Stomach (tissue), 8 donors: ENCODE measurements at regions not wholly inside any gene's neighbourhood (a gene's known extent, or its start where the extent isn't known, plus 50 kb on each side); places are given as distances from the start of the nearest gene placed in this dataset.

Source experiments
- DNase-seq, 2 donors: peaks; one replicate each; pipeline versions ENCODE4 v3.0.0 to v3.0.0-alpha.2; 2013 to 2019
- H3K27ac ChIP-seq, 5 donors: fragments of 200-600 bp in 4 of 5; sonication (generic) in 4 of 5; one replicate each; pipeline ENCODE4 v1.5.1; 2013 to 2019; ENCODE audit warnings: mild to moderate bottlenecking in 1 of 5, moderate library complexity in 1 of 5
- H3K27me3 ChIP-seq, 3 donors: fragments of 200-600 bp; sonication (generic); one replicate each; pipeline ENCODE4 v1.5.1; 2017 to 2019; ENCODE audit warnings: mixed run types in 1 of 3
- H3K36me3 ChIP-seq, 4 donors: fragments of 200-600 bp; sonication (generic); 1 replicate in 3 of 4; 2 replicates in 1 of 4; pipeline ENCODE4 v1.5.1; 2016 to 2019
- H3K4me1 ChIP-seq, 4 donors: fragments of 200-600 bp; sonication (generic); one replicate each; pipeline ENCODE4 v1.5.1; 2016 to 2019
- H3K4me3 ChIP-seq, 4 donors: fragments of 200-600 bp; sonication (generic) in 3 of 4; one replicate each; pipeline ENCODE4 v1.5.1; 2016 to 2019; ENCODE audit warnings: mild to moderate bottlenecking in 1 of 4
- H3K9me3 ChIP-seq, 4 donors: fragments of 200-600 bp; sonication (generic); one replicate each; pipeline ENCODE4 v1.5.1; 2016 to 2019
- EP300 ChIP-seq: sonication (generic); formaldehyde crosslinking; IDR thresholded peaks from one replicate; pipeline ENCODE4 v1.6.1; 2017; ENCODE audit warnings: antibody characterized with exemption
- POLR2A ChIP-seq, 4 donors: fragments of 450-650 bp; IDR thresholded peaks; one replicate each; pipeline ENCODE4 v1.6.1; 2016; ENCODE audit warnings: antibody characterized with exemption in 4 of 4, control low read depth in 2 of 4, mild to moderate bottlenecking in 1 of 4, moderate library complexity in 1 of 4
- POLR2AphosphoS5 ChIP-seq, 3 donors: sonication (generic); formaldehyde crosslinking; IDR thresholded peaks; one replicate each; pipeline ENCODE4 v1.6.1; 2016; ENCODE audit warnings: antibody characterized with exemption in 3 of 3
- WGBS, 5 donors: extraction: QIAGEN DNeasy Blood & Tissue Kit in 3 of 5; methylation state at CpG; one replicate each; pipeline versions ENCODE4 v1.1.5 to v1.1.7; 2013 to 2018; 5-methylcytosine and 5-hydroxymethylcytosine counted together
- intact Hi-C: fragments of 100-400 bp; cut with DNase I; formaldehyde crosslinking; loops from one replicate; pipeline ENCODE4 v1.15.1; 2023; ENCODE audit warnings: low total_unique reads
- TF ChIP-seq, protein P1 (sequence below), 7 experiments: fragments of 450-650 bp in 4 of 7; fragments of 200-600 bp in 3 of 7; sonication (generic) in 3 of 7; IDR thresholded peaks; one replicate each; pipeline ENCODE4 v1.5.1; 2016 to 2019; ENCODE audit warnings: antibody characterized with exemption in 7 of 7, control low read depth in 2 of 7, mild to moderate bottlenecking in 1 of 7
- donor health status: healthy with polysubstance abuse.
- donor health status: Bipolar disorder and iron deficiency.
- donor health status: healthy.

DNA sequence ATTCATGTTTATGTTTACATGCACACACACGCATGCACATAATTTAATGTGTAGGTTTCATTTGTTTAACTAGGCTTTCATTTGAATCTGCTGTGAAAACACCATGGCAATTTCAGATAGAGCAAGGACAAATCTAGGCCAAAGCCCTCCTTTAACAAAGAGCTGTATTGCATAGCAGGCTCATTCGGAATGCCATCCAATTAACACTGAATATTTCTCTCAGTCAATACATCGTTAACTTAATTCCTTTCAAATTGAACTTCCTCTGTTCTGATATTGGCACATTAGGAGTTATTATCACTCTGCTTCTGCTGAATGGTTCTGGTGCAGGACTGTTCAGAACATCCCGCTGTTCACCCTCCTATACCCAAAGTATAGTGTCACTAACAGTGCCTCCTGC lies 435.1 kb upstream of the CDH20 start:
- Histone ChIP-seq H3K36me3 (no peaks in the 10 kb centered on the region), H3K27me3 (no peaks in the 10 kb centered on the region), H3K4me3 (no peak overlapping the region), H3K27ac (no peak overlapping the region), H3K4me1 (no peaks in the 10 kb centered on the region), H3K9me3 (no peaks in the 10 kb centered on the region)
- WGBS, 5 donors = 80 to 84% (median 81%) methylated on average over 4 of the region's 4 CpGs
- intact Hi-C loops = no loop called here
- no peak for DNase-seq
- no peak for TF ChIP-seq EP300
- no peak for TF ChIP-seq POLR2A (IDR thresholded peaks at IDR 0.05)
- TF ChIP-seq, protein P1, sequence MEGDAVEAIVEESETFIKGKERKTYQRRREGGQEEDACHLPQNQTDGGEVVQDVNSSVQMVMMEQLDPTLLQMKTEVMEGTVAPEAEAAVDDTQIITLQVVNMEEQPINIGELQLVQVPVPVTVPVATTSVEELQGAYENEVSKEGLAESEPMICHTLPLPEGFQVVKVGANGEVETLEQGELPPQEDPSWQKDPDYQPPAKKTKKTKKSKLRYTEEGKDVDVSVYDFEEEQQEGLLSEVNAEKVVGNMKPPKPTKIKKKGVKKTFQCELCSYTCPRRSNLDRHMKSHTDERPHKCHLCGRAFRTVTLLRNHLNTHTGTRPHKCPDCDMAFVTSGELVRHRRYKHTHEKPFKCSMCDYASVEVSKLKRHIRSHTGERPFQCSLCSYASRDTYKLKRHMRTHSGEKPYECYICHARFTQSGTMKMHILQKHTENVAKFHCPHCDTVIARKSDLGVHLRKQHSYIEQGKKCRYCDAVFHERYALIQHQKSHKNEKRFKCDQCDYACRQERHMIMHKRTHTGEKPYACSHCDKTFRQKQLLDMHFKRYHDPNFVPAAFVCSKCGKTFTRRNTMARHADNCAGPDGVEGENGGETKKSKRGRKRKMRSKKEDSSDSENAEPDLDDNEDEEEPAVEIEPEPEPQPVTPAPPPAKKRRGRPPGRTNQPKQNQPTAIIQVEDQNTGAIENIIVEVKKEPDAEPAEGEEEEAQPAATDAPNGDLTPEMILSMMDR (IDR thresholded peaks at IDR 0.05) = no peak
- TF ChIP-seq POLR2AphosphoS5 (IDR thresholded peaks at IDR 0.05) = no peak

DNA sequence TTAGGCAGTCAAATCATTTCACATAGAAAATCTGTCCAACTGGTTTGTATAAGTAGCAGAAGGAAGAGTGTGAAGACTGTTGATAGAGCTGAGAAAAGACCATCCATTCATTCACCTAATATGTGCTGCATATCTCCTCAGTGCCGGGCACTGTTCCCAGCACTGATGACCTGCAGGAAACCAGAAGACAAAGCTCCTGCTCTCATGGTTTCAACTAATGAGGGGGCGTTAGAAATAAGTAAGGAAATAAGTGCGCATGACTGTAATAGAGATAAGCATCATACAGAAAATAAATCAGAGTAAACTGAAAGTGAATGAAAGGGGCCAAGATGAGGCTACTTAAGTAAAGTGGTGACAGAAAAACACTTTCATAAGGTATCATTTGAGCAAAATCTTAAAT lies 427.5 kb upstream of the CDH20 start:
- Histone ChIP-seq H3K4me3 (no peak overlapping the region), H3K4me1 (no peaks in the 10 kb centered on the region), H3K27me3 (no peaks in the 10 kb centered on the region), H3K27ac (no peak overlapping the region), H3K9me3 (no peaks in the 10 kb centered on the region), H3K36me3 (no peaks in the 10 kb centered on the region)
- TF ChIP-seq POLR2AphosphoS5 (IDR thresholded peaks at IDR 0.05) (no peak), EP300 (no peak), POLR2A (IDR thresholded peaks at IDR 0.05) (no peak)
- TF ChIP-seq, protein P1 (IDR thresholded peaks at IDR 0.05) = no peak
- 15 to 31% (median 19%) methylated on average over 3 of the region's 3 CpGs for WGBS, 5 donors
- intact Hi-C loops = no loop called here
- peak in 1 of 2 donors; percentile 17 for DNase-seq

DNA sequence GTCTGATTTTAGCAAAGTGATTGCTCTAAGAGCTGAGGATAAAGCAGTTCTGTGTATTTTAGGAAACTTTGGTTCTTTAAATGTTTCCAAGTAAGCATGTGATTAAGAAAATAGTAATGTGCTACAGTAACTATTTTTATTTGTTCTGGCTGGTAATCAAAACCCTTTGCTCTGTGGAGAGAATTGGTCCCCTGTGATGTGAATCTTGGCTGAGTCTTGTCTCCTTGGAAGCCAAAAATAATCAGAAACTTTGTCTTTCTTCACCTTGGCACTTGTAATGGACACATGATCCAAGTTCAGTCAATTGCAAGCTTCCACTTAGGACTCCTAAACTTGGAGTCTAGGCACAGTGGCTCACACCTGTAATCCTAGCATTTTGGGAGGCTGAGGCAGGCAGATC lies 422.7 kb upstream of the CDH20 start:
- no peak overlapping the region for H3K27ac ChIP-seq
- H3K36me3 ChIP-seq = no peaks in the 10 kb centered on the region
- intact Hi-C loops = no loop called here
- H3K27me3 ChIP-seq = no peaks in the 10 kb centered on the region
- H3K4me1 ChIP-seq = peaks cover 0 to 4% (median 0%) of the 10 kb centered on the region in 4 donors
- DNase-seq = peak in 1 of 2 donors; percentile 21
- TF ChIP-seq POLR2AphosphoS5 (IDR thresholded peaks at IDR 0.05) (no peak), POLR2A (IDR thresholded peaks at IDR 0.05) (no peak), EP300 (no peak)
- TF ChIP-seq, protein P1 (IDR thresholded peaks at IDR 0.05) = no peak
- H3K4me3 ChIP-seq = no peak overlapping the region
- H3K9me3 ChIP-seq = no peaks in the 10 kb centered on the region

DNA sequence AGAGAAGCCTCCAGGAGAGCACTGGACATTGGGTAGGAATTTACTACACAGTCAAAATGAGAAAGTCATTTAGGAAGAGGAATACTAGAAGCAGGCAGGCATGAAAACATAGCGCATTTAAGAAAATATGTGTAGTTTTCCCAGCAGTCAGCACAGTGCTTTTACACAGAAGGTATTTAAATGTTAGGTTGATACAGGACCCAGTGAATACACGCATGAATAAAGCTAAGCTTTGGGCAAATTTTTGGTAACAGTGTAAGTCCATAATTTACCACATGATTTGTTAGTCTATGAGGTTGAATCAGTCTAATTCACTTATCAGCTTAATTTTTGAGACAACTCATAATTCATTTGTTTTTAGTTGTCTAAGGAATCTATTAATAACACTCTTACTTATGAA lies 421.7 kb upstream of the CDH20 start:
- Histone ChIP-seq H3K4me1 (peaks cover 0 to 4% (median 0%) of the 10 kb centered on the region in 4 donors), H3K27me3 (no peaks in the 10 kb centered on the region), H3K36me3 (no peaks in the 10 kb centered on the region), H3K4me3 (no peak overlapping the region), H3K9me3 (no peaks in the 10 kb centered on the region), H3K27ac (no peak overlapping the region)
- WGBS, 5 donors = 80 to 93% (median 90%) methylated on average over 2 of the region's 2 CpGs
- no peak for DNase-seq
- TF ChIP-seq POLR2AphosphoS5 (IDR thresholded peaks at IDR 0.05) = no peak
- TF ChIP-seq EP300 = no peak
- TF ChIP-seq POLR2A (IDR thresholded peaks at IDR 0.05) = no peak
- TF ChIP-seq, protein P1 (IDR thresholded peaks at IDR 0.05) = no peak
- intact Hi-C loops = no loop called here
